HG03108 (cell line): ENCODE measurements at regions not wholly inside any gene's neighbourhood (a gene's known extent, or its start where the extent isn't known, plus 50 kb on each side); places are given as distances from the start of the nearest gene placed in this dataset.

Source experiments
- ATAC-seq: cut with Tn5 transposase; IDR thresholded peaks from one replicate; pipeline ENCODE4 v1.9.1; 2021; ENCODE audit warnings: moderate library complexity; ENCODE audit not compliant: unreplicated experiment

DNA sequence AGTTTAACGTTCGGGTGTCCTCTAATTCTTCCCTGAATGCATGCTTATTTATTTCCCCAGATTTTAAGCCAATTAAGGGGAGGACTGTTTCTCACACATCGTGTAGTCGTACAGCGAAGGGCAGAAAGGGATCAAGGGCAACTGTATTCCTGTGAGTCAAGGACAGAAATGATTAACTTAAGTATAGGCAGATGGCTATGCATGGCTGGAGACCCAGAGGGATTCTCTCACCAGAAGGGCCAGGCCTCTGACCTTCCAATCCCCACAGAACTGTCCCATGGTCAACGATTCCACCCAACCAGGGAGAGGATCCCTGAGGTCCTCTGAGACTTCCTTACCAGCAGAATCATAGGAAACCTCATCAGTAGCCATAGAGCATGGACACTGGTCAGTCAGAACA, 161.8 kb upstream of the MAP1B start:
- ATAC-seq, result no peak

GRCh38 chr5:71946343-71947030, 160.8 kb upstream of the MAP1B start:
- ATAC-seq, result no peak

GRCh38 chr5:71948206-71948605, 159.1 kb upstream of the MAP1B start:
- ATAC-seq, result no peak

- no peak for ATAC-seq
These were observed 157.5 kb upstream of the MAP1B start for GRCh38 chr5:71949772-71950171.

DNA sequence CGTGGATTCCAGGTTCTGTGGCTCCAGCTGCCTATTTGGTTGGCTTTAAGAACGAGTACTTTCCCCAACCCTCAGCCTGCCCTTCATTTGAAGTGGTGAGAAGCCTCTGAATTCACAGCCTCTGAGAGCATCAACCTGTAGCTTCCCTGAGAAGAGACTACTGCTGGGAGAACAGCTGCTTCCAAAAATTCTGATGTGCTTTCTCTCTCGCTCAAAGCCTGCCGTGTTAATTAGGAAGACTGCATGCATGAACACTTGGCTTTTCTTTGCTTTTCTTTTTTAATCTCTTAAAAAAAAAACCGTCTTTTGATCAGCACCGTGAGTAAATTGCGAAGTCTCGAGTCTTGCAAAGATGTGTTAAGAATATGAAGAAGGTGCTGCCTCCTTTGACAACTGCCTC, 153.4 kb upstream of the MAP1B start:
- no peak for ATAC-seq

DNA sequence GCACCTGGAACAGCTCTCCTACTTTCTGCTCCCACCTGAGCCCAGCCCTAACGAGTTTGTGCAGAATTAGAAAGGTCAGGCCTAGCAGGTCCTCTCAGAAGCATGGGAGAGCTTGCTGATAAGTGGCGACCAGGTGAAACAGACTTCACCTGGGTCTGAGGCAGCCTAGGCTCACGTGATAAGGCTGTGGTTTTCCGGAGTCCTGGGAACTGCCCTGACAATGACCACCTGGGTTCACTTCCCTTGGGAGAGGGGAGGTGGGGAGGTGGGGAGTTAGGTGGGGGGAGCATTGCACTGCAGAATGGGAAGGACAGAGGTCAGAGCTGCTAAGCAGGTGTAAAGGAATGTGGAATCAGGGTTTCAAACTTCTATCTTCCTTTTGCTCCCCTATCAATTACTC, 152.9 kb upstream of the MAP1B start:
- ATAC-seq, result no peak

DNA sequence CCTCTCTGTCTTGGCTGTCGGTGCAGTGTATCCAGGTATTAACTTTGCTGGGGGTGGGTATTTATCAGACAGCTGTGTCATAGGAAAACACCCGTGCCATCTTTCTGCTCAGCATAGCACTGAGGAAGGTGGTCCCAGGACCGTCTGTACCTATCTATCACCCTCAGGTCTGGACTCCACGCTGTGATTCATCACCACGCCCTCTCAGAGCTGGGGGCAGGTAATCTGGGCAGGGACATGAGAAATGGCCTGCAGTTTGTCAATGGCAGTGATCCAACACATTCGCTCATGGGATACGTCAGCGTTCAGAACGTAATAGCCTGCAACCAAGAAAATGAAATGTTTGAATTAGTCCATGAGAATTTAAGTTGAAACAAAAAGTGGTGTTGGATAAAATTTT, 151.6 kb upstream of the MAP1B start:
- ATAC-seq, result no peak

DNA sequence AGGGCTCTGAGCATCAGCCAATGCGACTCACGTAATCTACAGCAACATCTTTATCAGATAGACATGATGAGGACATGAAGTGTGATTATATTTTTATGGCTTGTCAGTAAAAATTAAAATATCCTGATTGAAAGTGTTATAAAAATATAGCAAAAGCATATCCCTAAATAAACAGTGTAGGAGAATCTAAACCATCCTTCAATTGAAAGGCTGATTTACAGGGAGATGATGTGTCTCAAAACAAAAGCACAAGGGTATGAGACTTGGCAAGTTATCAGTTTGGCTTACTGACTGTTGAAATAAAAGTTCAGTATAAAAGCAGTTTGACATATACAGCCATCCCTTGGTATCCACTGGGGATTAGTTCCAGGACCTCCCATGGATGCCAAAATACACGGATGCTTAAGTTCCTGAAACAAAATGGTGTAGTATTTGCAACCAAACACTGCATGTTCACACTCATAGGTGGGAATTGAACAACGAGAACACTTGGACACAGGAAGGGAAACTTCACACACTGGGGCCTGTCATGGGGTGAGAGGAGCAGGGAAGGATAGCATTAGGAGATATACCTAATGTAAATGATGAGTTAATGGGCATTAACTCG, 149.9 kb upstream of the MAP1B start:
- ATAC-seq, result no peak

- ATAC-seq, result no peak
These were observed 147.1 kb upstream of the MAP1B start for GRCh38 chr5:71960195-71960594.

DNA sequence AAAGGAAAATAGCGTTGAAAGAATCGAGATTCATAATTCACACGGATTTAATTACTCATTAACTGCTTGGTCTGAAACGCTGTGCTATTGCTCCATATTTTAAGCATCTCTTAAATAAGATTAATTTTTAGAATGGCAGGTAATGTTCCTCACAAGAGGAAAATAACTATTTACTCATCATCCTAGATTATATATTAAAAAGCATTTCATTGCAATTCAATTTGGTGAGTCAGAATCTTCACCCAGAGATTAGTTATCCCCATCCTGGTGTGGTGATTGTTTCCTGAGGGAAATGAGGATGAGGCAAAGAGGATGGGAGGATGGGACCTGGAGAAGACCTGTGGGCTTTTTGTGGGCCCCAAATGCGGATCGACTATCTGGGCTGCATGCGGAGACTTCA, 145.5 kb upstream of the MAP1B start:
- ATAC-seq, result no peak

GRCh38 chr5:71969460-71969859, 137.8 kb upstream of the MAP1B start:
- ATAC-seq, result no peak

GRCh38 chr5:71971862-71972261, 135.4 kb upstream of the MAP1B start:
- no peak for ATAC-seq

GRCh38 chr5:71972777-71973473, 134.3 kb upstream of the MAP1B start:
- no peak for ATAC-seq

DNA sequence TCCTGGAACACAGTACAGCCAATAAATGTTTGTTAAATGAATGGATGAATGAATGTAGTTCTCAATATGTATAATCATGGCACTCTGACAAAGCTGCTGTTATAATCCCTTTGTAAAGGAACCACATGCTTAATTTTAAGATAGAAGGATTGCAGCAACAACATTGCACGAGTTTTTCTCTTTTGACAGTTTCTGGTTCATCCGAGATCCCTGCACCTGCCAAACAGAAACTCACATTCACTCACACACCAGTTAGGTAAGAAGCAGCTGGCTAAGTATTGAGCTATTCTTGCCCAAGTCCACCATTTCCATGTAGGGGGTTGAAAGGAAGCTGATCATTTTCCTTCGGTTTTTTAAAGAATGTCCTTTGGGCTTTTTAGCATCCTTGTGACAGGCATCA, 133.7 kb upstream of the MAP1B start:
- ATAC-seq, result no peak

DNA sequence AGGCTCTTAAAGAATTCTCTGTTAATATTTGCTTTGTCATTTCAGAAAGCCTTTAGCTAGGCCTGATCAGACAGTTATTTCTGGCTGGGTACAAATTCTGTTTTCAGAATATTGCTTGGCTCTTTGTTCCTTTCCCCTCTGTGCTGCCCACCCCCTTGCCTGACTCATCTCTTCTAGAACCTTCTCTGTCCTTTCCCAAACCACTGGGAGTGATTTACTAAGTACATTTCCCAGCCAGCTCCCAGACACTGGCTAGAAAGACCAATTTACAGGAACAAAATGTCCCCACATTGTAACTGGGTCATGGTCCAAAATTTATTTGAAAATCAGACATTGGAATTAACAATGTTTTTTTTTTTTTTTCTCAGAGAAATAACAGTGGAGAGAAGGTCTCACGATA, 133.1 kb upstream of the MAP1B start:
- no peak for ATAC-seq

GRCh38 chr5:71974622-71975021, 132.7 kb upstream of the MAP1B start:
- no peak for ATAC-seq

DNA sequence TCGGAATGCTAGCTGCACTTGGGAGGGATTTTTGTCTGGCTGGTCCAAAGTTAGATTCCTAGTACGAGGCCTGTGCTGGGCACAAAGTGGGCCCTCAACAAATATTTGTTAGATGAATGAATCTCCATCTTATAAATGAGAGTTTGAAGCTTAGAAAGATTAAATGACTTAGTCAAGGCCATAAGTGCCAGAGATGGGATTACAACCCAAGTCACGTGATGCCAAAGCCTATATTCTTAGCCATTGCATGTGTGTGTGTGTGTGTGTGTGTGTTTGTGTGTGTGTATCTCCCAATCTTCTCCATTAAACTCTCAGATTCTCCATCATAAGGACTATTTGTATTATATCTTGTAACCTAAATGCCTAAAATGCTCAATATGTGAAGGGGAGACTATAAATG, 130.8 kb upstream of the MAP1B start:
- ATAC-seq, result no peak

GRCh38 chr5:71977311-71977710, 130.0 kb upstream of the MAP1B start:
- ATAC-seq, result no peak

DNA sequence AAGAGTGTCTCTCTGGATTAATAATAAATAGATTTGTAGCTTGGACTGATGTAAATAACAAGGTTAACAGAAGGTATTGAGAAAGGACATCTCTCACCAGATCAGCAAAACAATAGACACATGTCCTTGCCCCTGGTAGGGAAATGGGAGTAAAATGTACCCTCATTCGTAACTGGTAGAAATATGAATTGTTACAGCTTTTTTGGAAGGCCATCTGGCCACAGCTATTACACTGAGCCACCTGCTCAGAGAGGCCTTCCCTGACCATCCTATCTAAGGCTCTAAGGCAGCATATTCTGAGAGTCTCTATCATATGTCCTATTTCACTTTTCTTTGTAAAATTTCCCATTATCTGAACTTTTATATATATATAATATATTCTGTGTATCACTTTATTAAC, 129.1 kb upstream of the MAP1B start:
- no peak for ATAC-seq

DNA sequence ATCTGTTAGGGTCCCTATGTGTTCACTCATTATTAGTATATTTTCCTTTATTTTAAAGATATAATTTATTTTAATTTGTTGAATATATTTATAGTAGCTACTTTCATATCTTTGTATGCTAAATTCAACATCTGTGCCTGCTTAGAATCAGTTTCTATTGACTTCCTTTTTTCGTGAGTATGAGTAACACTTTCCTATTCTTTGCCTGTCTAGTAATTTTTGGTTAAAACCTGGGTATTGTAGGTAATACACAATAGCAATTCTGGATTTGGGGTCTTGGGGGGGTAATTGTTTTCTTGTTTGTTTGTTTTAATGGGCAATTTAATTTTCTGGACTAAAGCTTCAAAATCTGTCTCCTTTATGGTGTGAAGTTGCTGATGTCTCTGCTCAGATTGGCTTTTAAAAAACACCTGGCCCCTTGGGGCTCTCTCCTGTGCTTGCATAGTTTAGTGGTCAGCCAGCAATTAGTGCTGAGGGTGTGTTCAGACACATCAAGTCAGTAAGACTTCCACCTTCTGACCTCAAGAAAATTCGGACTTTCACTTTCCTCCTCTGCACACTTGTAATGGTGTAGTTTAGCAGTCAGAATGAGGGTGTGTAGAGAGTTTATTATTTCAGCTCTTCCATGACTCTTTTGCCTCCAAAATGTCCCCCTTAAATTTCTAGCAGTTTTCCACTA, 124.4 kb upstream of the MAP1B start:
- ATAC-seq, result no peak

DNA sequence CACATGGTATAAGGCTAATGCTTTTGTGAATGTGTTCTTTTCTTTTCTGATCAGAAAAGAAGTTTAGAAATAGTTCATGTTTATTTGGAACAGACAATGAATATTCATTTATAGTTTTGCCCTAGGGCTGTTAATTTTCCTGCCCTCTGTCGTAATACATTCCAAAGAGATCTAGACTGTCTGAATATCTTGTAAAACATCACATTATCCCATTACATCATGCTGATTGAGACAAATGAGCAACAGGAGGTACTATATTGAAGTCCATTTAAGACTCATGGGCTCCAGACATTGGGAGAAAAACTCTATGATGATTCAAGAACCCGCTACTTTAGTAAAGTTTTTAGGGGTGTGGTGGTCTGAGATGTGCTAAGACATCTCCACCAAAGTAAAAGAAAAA, 121.2 kb upstream of the MAP1B start:
- ATAC-seq, result no peak

DNA sequence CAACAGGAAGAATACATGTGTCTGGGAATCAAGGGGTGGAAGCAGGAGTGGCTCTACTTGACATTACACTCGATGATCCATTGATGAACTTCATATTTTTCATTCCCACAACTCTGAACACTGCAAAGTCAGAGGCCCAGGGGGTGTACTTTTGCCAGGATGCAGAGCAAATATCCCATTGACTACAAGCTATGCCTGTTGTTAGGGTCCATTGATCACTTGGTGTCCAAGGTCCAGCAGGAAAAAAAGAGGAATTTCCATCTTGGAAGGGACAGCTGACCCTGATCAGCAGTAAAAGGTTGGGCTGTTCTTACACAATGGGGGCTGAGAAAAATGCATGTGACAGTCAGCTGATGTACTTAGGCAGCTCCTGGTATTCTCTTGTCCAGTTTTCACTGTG, 118.5 kb upstream of the MAP1B start:
- ATAC-seq, result no peak
